SK-N-SH (cell line): ENCODE measurements at regions not wholly inside any gene's neighbourhood (a gene's known extent, or its start where the extent isn't known, plus 50 kb on each side); places are given as distances from the start of the nearest gene placed in this dataset.

Experiments used
- CTCF ChIP-seq: fragments of 200-600 bp; sonication (generic); IDR thresholded peaks from 2 replicates; pipeline ENCODE4 v1.6.1; 2017; ENCODE audit warnings: antibody characterized with exemption, mild to moderate bottlenecking, moderate library complexity
- EP300 ChIP-seq, 2 experiments: IDR thresholded peaks; 2 replicates each; pipeline versions ENCODE4 v1.4.0 to v1.6.1; 2012; ENCODE audit warnings: borderline replicate concordance in 1 of 2, low read depth in 1 of 2, low read length in 1 of 2
- EZH2phosphoT487 ChIP-seq: fragments of 200-600 bp; sonication (generic); IDR thresholded peaks from 2 replicates; pipeline ENCODE4 v1.6.1; 2017; ENCODE audit warnings: low read depth, mixed run types, mild to moderate bottlenecking, antibody characterized with exemption, moderate library complexity, borderline replicate concordance
- GABPA ChIP-seq: IDR thresholded peaks from 2 replicates; pipeline ENCODE4 v1.4.0; 2012; ENCODE audit warnings: low read depth, mild to moderate bottlenecking
- IRF3 ChIP-seq: fragments of 150-350 bp; IDR thresholded peaks from 2 replicates; pipeline ENCODE4 v1.6.1; 2016; ENCODE audit warnings: mild to moderate bottlenecking, low read depth, low read length
- MAX ChIP-seq: IDR thresholded peaks from 2 replicates; pipeline ENCODE4 v1.4.0; 2012; ENCODE audit warnings: low read depth
- POLR2AphosphoS5 ChIP-seq: IDR thresholded peaks from 2 replicates; pipeline ENCODE4 v1.6.1; 2012; ENCODE audit warnings: low read depth, low read length
- TAF1 ChIP-seq: IDR thresholded peaks from 2 replicates; pipeline ENCODE4 v1.6.1; 2012; ENCODE audit warnings: low read depth, mild to moderate bottlenecking, low read length, moderate library complexity, borderline replicate concordance
- TEAD4 ChIP-seq: IDR thresholded peaks from 2 replicates; pipeline ENCODE4 v1.4.0; 2012; ENCODE audit warnings: mild to moderate bottlenecking, borderline replicate concordance; ENCODE audit not compliant: insufficient read depth
- USF1 ChIP-seq: IDR thresholded peaks from 2 replicates; pipeline ENCODE4 v1.4.0; 2012; ENCODE audit warnings: low read depth, borderline replicate concordance
- YY1 ChIP-seq: IDR thresholded peaks from 2 replicates; pipeline ENCODE4 v1.4.0; 2012; ENCODE audit warnings: low read depth, mild to moderate bottlenecking

GRCh38 chr2:22996911-22997310 lies 388.1 kb upstream of the KLHL29 start:
- no peak for TF ChIP-seq YY1
- TF ChIP-seq POLR2AphosphoS5 = no peak
- TF ChIP-seq CTCF = no peak
- TF ChIP-seq EP300 (IDR thresholded peaks at IDR 0.05; ENCODE audit: borderline replicate concordance in 1 of 2, low read depth in 1 of 2, low read length in 1 of 2) = no peak
- no peak for TF ChIP-seq USF1
- TF ChIP-seq TEAD4 = no peak
- TF ChIP-seq MAX = no peak
- no peak for TF ChIP-seq EZH2phosphoT487
- no peak for TF ChIP-seq IRF3
- no peak for TF ChIP-seq GABPA
- TF ChIP-seq TAF1 = no peak
